Natural killer cell (primary cell): ENCODE measurements at regions not wholly inside any gene's neighbourhood (a gene's known extent, or its start where the extent isn't known, plus 50 kb on each side); places are given as distances from the start of the nearest gene placed in this dataset.

Experiments used
- ATAC-seq, 3 donors: fragments of 150-1000 bp in 2 of 3; fragments of 200-7000 bp in 1 of 3; cut with Tn5 transposase; 1 replicate in 1 of 3; 2 replicates in 2 of 3; pipeline ENCODE4 v1.10.0; 2021; ENCODE audit warnings: mild to moderate bottlenecking in 2 of 3, moderate library complexity in 2 of 3
- DNase-seq, 2 donors: peaks; one replicate each; pipeline versions ENCODE4 v3.0.0 to v3.0.0-alpha.2; 2013 to 2021; ENCODE audit warnings: mixed read lengths in 1 of 2
- H3K27ac ChIP-seq: one replicate; pipeline ENCODE4 v1.5.1; 2013; ENCODE audit warnings: mild to moderate bottlenecking, low read length
- H3K27me3 ChIP-seq: one replicate; pipeline ENCODE4 v1.6.1; 2013; ENCODE audit warnings: low read length; ENCODE audit not compliant: control insufficient read depth, insufficient read depth
- H3K36me3 ChIP-seq: one replicate; pipeline ENCODE4 v1.6.1; 2013; ENCODE audit warnings: low read length; ENCODE audit not compliant: control insufficient read depth, insufficient read depth
- H3K4me1 ChIP-seq: one replicate; pipeline ENCODE4 v1.6.1; 2013; ENCODE audit warnings: low read length; ENCODE audit not compliant: control insufficient read depth, insufficient read depth
- H3K4me3 ChIP-seq: one replicate; pipeline ENCODE4 v1.5.1; 2013; ENCODE audit warnings: low read length
- H3K9me3 ChIP-seq: one replicate; pipeline ENCODE4 v1.6.1; 2013; ENCODE audit warnings: low read length; ENCODE audit not compliant: control insufficient read depth, insufficient read depth
- H3K27ac Mint-ChIP-seq, 2 donors: one replicate each; pipeline ENCODE4 v1.8.0; 2022; ENCODE audit warnings: mild to moderate bottlenecking in 2 of 2, mixed read lengths in 2 of 2, moderate library complexity in 1 of 2
- H3K27me3 Mint-ChIP-seq, 2 donors: one replicate each; pipeline ENCODE4 v1.8.0; 2022; ENCODE audit warnings: low read depth in 2 of 2, mixed read lengths in 2 of 2
- H3K36me3 Mint-ChIP-seq: one replicate; pipeline ENCODE4 v1.8.0; 2022; ENCODE audit warnings: mixed read lengths
- H3K4me1 Mint-ChIP-seq, 2 donors: one replicate each; pipeline ENCODE4 v1.8.0; 2022; ENCODE audit warnings: mixed read lengths in 2 of 2
- H3K4me3 Mint-ChIP-seq: one replicate; pipeline ENCODE4 v1.8.0; 2022; ENCODE audit warnings: mild to moderate bottlenecking, moderate library complexity, mixed read lengths
- H3K9me3 Mint-ChIP-seq, 2 donors: one replicate each; pipeline ENCODE4 v1.8.0; 2022; ENCODE audit warnings: mixed read lengths in 2 of 2
- CTCF ChIP-seq: fragments of 200-600 bp; IDR thresholded peaks from one replicate; pipeline ENCODE4 v1.8.0; 2022; ENCODE audit warnings: antibody characterized with exemption
- WGBS: methylation state at CpG from one replicate; pipeline ENCODE4 v1.1.7; 2013; ENCODE audit warnings: missing lambda C conversion rate; ENCODE audit not compliant: insufficient coverage; 5-methylcytosine and 5-hydroxymethylcytosine counted together
- intact Hi-C: fragments of 100-400 bp; cut with micrococcal nuclease; formaldehyde crosslinking; loops from one replicate; pipeline ENCODE4 v1.14.2; 2022

GRCh38 chr2:6723865-6724604, 141.7 kb downstream of the CMPK2 start:
- H3K4me1 ChIP-seq, result no peaks in the 10 kb centered on the region
- TF ChIP-seq CTCF, result no peak
- no peaks in the 10 kb centered on the region for H3K36me3 Mint-ChIP-seq
- intact Hi-C loops, result no loop called here
- no peak overlapping the region for H3K27ac ChIP-seq
- H3K27me3 Mint-ChIP-seq, result peaks cover 0 to 20% of the 10 kb centered on the region in 2 donors
- H3K4me3 Mint-ChIP-seq, result no peak overlapping the region
- DNase-seq, result no peak
- H3K36me3 ChIP-seq, result no peaks in the 10 kb centered on the region
- no peaks in the 10 kb centered on the region for H3K9me3 ChIP-seq
- WGBS, result 93% methylated on average over 8 of the region's 8 CpGs
- no peaks in the 10 kb centered on the region for H3K4me1 Mint-ChIP-seq
- no peaks in the 10 kb centered on the region for H3K9me3 Mint-ChIP-seq
- no peaks in the 10 kb centered on the region for H3K27me3 ChIP-seq
- no peak overlapping the region for H3K27ac Mint-ChIP-seq
- no peak for ATAC-seq
- H3K4me3 ChIP-seq, result no peak overlapping the region

- ATAC-seq, result no peak
- H3K27me3 Mint-ChIP-seq, result peaks cover 0 to 20% of the 10 kb centered on the region in 2 donors
- Histone ChIP-seq H3K4me3 (no peak overlapping the region), H3K9me3 (no peaks in the 10 kb centered on the region), H3K36me3 (no peaks in the 10 kb centered on the region), H3K27ac (no peak overlapping the region), H3K27me3 (no peaks in the 10 kb centered on the region), H3K4me1 (no peaks in the 10 kb centered on the region)
- no peaks in the 10 kb centered on the region for H3K36me3 Mint-ChIP-seq
- intact Hi-C loops, result no loop called here
- 75% methylated on average over 3 of the region's 4 CpGs for whole genome bisulfite sequencing
- H3K4me1 Mint-ChIP-seq, result no peaks in the 10 kb centered on the region
- no peak for TF ChIP-seq CTCF
- no peaks in the 10 kb centered on the region for H3K9me3 Mint-ChIP-seq
- no peak overlapping the region for H3K27ac Mint-ChIP-seq
- no peak overlapping the region for H3K4me3 Mint-ChIP-seq
- DNase-seq, result no peak
Observed at GRCh38 chr2:6724605-6725140, 141.0 kb downstream of the CMPK2 start.

- Histone ChIP-seq H3K36me3 (no peaks in the 10 kb centered on the region), H3K4me3 (no peak overlapping the region), H3K9me3 (no peaks in the 10 kb centered on the region), H3K27ac (no peak overlapping the region), H3K4me1 (no peaks in the 10 kb centered on the region), H3K27me3 (no peaks in the 10 kb centered on the region)
- intact Hi-C loops, result no loop called here
- DNase-seq (no peak), ATAC-seq (no peak)
- Mint-ChIP-seq H3K4me3 (no peak overlapping the region), H3K36me3 (no peaks in the 10 kb centered on the region), H3K4me1 (no peaks in the 10 kb centered on the region), H3K27ac (no peak overlapping the region), H3K9me3 (no peaks in the 10 kb centered on the region), H3K27me3 (peaks cover 9 to 42% of the 10 kb centered on the region in 2 donors)
- WGBS, result 79% methylated on average over 5 of the region's 5 CpGs
- no peak for TF ChIP-seq CTCF
Observed at GRCh38 chr2:6728156-6728555, 137.6 kb downstream of the CMPK2 start.

- Mint-ChIP-seq H3K36me3 (no peaks in the 10 kb centered on the region), H3K27me3 (peaks cover 15 to 57% of the 10 kb centered on the region in 2 donors), H3K4me3 (no peak overlapping the region), H3K27ac (no peak overlapping the region), H3K4me1 (no peaks in the 10 kb centered on the region), H3K9me3 (no peaks in the 10 kb centered on the region)
- Histone ChIP-seq H3K4me3 (no peak overlapping the region), H3K4me1 (no peaks in the 10 kb centered on the region), H3K36me3 (no peaks in the 10 kb centered on the region), H3K27ac (no peak overlapping the region), H3K9me3 (no peaks in the 10 kb centered on the region), H3K27me3 (no peaks in the 10 kb centered on the region)
- no peak for ATAC-seq
- no peak for DNase-seq
- no peak for TF ChIP-seq CTCF
- 85% methylated on average over 2 of the region's 2 CpGs for WGBS
- intact Hi-C loops, result no loop called here
Observed at GRCh38 chr2:6730003-6730402, 135.7 kb downstream of the CMPK2 start.
